ENCODE measurements at regions not wholly inside any gene's neighbourhood (a gene's known extent, or its start where the extent isn't known, plus 50 kb on each side); places are given as distances from the start of the nearest gene placed in this dataset.

- H3K4me1 ChIP-seq (ENCODE audit: control insufficient read depth in 3 of 3, insufficient read depth in 2 of 3, low read depth in 1 of 3, low read length in 2 of 3), result no peaks in the 10 kb centered on the region
- no peak overlapping the region for H3K4me3 ChIP-seq (ENCODE audit: low read depth in 1 of 3, low read length in 3 of 3)
- no peaks in the 10 kb centered on the region for H3K9me3 ChIP-seq (ENCODE audit: control insufficient read depth in 2 of 2, insufficient read depth in 1 of 2, low read depth in 1 of 2, low read length in 1 of 2)
- H3K36me3 ChIP-seq (ENCODE audit: control insufficient read depth in 3 of 3, insufficient read depth in 2 of 3, low read depth in 1 of 3, low read length in 3 of 3), result no peaks in the 10 kb centered on the region
- whole genome bisulfite sequencing, 3 donors, result 70 to 87% (median 78%) methylated on average over 7 of the region's 7 CpGs
- peaks cover 0 to 3% (median 0%) of the 10 kb centered on the region in 3 donors for H3K27me3 ChIP-seq (ENCODE audit: control insufficient read depth in 3 of 3, insufficient read depth in 3 of 3, low read length in 3 of 3)
- DNase-seq, result no peak
- H3K27ac ChIP-seq (ENCODE audit: low read depth in 1 of 3, low read length in 2 of 3), result no peak overlapping the region
- FAIRE-seq, result no peak
Measured at GRCh38 chr1:115409094-115410015, 71.3 kb upstream of the NGF start.

- 15 to 59% (median 54%) methylated on average over 1 of the region's 1 CpG for WGBS, 3 donors
- FAIRE-seq, result no peak
Measured at GRCh38 chr1:115408533-115408932, 70.5 kb upstream of the NGF start.

GRCh38 chr1:115404911-115405310 lies 66.9 kb upstream of the NGF start:
- Histone ChIP-seq H3K27me3 (ENCODE audit: control insufficient read depth in 3 of 3, insufficient read depth in 3 of 3, low read length in 3 of 3) (no peaks in the 10 kb centered on the region), H3K27ac (ENCODE audit: low read depth in 1 of 3, low read length in 2 of 3) (no peak overlapping the region), H3K4me3 (ENCODE audit: low read depth in 1 of 3, low read length in 3 of 3) (no peak overlapping the region), H3K9me3 (ENCODE audit: control insufficient read depth in 2 of 2, insufficient read depth in 1 of 2, low read depth in 1 of 2, low read length in 1 of 2) (no peaks in the 10 kb centered on the region), H3K36me3 (ENCODE audit: control insufficient read depth in 3 of 3, insufficient read depth in 2 of 3, low read depth in 1 of 3, low read length in 3 of 3) (no peaks in the 10 kb centered on the region), H3K4me1 (ENCODE audit: control insufficient read depth in 3 of 3, insufficient read depth in 2 of 3, low read depth in 1 of 3, low read length in 2 of 3) (no peaks in the 10 kb centered on the region)
- DNase-seq (no peak), FAIRE-seq (no peak)
- 74 to 86% (median 76%) methylated on average over 2 of the region's 2 CpGs for WGBS, 3 donors

More at GRCh38 chr1:115408533-115408932, 70.5 kb upstream of the NGF start:
- H3K4me1 ChIP-seq (ENCODE audit: control insufficient read depth in 3 of 3, insufficient read depth in 2 of 3, low read depth in 1 of 3, low read length in 2 of 3), result no peaks in the 10 kb centered on the region
- H3K36me3 ChIP-seq (ENCODE audit: control insufficient read depth in 3 of 3, insufficient read depth in 2 of 3, low read depth in 1 of 3, low read length in 3 of 3), result no peaks in the 10 kb centered on the region
- H3K9me3 ChIP-seq (ENCODE audit: control insufficient read depth in 2 of 2, insufficient read depth in 1 of 2, low read depth in 1 of 2, low read length in 1 of 2), result no peaks in the 10 kb centered on the region
- peaks cover 0 to 3% (median 0%) of the 10 kb centered on the region in 3 donors for H3K27me3 ChIP-seq (ENCODE audit: control insufficient read depth in 3 of 3, insufficient read depth in 3 of 3, low read length in 3 of 3)
- H3K4me3 ChIP-seq (ENCODE audit: low read depth in 1 of 3, low read length in 3 of 3), result no peak overlapping the region
- no peak for DNase-seq
- no peak overlapping the region for H3K27ac ChIP-seq (ENCODE audit: low read depth in 1 of 3, low read length in 2 of 3)

GRCh38 chr1:115402753-115403184 lies 64.7 kb upstream of the NGF start:
- 67 to 88% (median 72%) methylated on average over 2 of the region's 2 CpGs for WGBS, 3 donors

GRCh38 chr1:115401676-115402075 lies 63.6 kb upstream of the NGF start:
- H3K4me1 ChIP-seq (ENCODE audit: control insufficient read depth in 3 of 3, insufficient read depth in 2 of 3, low read depth in 1 of 3, low read length in 2 of 3), result no peaks in the 10 kb centered on the region
- H3K4me3 ChIP-seq (ENCODE audit: low read depth in 1 of 3, low read length in 3 of 3), result no peak overlapping the region
- H3K27me3 ChIP-seq (ENCODE audit: control insufficient read depth in 3 of 3, insufficient read depth in 3 of 3, low read length in 3 of 3), result no peaks in the 10 kb centered on the region
- DNase-seq (no peak), FAIRE-seq (no peak)
- H3K27ac ChIP-seq (ENCODE audit: low read depth in 1 of 3, low read length in 2 of 3), result no peak overlapping the region
- no peaks in the 10 kb centered on the region for H3K9me3 ChIP-seq (ENCODE audit: control insufficient read depth in 2 of 2, insufficient read depth in 1 of 2, low read depth in 1 of 2, low read length in 1 of 2)
- 32 to 45% (median 33%) methylated on average over 1 of the region's 1 CpG for WGBS, 3 donors
- H3K36me3 ChIP-seq (ENCODE audit: control insufficient read depth in 3 of 3, insufficient read depth in 2 of 3, low read depth in 1 of 3, low read length in 3 of 3), result no peaks in the 10 kb centered on the region

More at GRCh38 chr1:115402753-115403184, 64.7 kb upstream of the NGF start:
- Histone ChIP-seq H3K27me3 (ENCODE audit: control insufficient read depth in 3 of 3, insufficient read depth in 3 of 3, low read length in 3 of 3) (no peaks in the 10 kb centered on the region), H3K36me3 (ENCODE audit: control insufficient read depth in 3 of 3, insufficient read depth in 2 of 3, low read depth in 1 of 3, low read length in 3 of 3) (no peaks in the 10 kb centered on the region), H3K4me1 (ENCODE audit: control insufficient read depth in 3 of 3, insufficient read depth in 2 of 3, low read depth in 1 of 3, low read length in 2 of 3) (no peaks in the 10 kb centered on the region), H3K9me3 (ENCODE audit: control insufficient read depth in 2 of 2, insufficient read depth in 1 of 2, low read depth in 1 of 2, low read length in 1 of 2) (no peaks in the 10 kb centered on the region), H3K4me3 (ENCODE audit: low read depth in 1 of 3, low read length in 3 of 3) (no peak overlapping the region), H3K27ac (ENCODE audit: low read depth in 1 of 3, low read length in 2 of 3) (no peak overlapping the region)
- FAIRE-seq (no peak), DNase-seq (no peak)

GRCh38 chr1:115400891-115401290 lies 62.8 kb upstream of the NGF start:
- WGBS, 3 donors, result 88 to 96% (median 95%) methylated on average over 1 of the region's 1 CpG
- no peak for FAIRE-seq
- no peaks in the 10 kb centered on the region for H3K27me3 ChIP-seq (ENCODE audit: control insufficient read depth in 3 of 3, insufficient read depth in 3 of 3, low read length in 3 of 3)

GRCh38 chr1:115400426-115400825 lies 62.4 kb upstream of the NGF start:
- no peak for DNase-seq

More at GRCh38 chr1:115400891-115401290, 62.8 kb upstream of the NGF start:
- Histone ChIP-seq H3K4me3 (ENCODE audit: low read depth in 1 of 3, low read length in 3 of 3) (no peak overlapping the region), H3K27ac (ENCODE audit: low read depth in 1 of 3, low read length in 2 of 3) (no peak overlapping the region), H3K36me3 (ENCODE audit: control insufficient read depth in 3 of 3, insufficient read depth in 2 of 3, low read depth in 1 of 3, low read length in 3 of 3) (no peaks in the 10 kb centered on the region), H3K4me1 (ENCODE audit: control insufficient read depth in 3 of 3, insufficient read depth in 2 of 3, low read depth in 1 of 3, low read length in 2 of 3) (no peaks in the 10 kb centered on the region), H3K9me3 (ENCODE audit: control insufficient read depth in 2 of 2, insufficient read depth in 1 of 2, low read depth in 1 of 2, low read length in 1 of 2) (no peaks in the 10 kb centered on the region)
- no peak for DNase-seq

GRCh38 chr1:115398745-115399144 lies 60.7 kb upstream of the NGF start:
- no peak overlapping the region for H3K4me3 ChIP-seq (ENCODE audit: low read depth in 1 of 3, low read length in 3 of 3)
- no peak overlapping the region for H3K27ac ChIP-seq (ENCODE audit: low read depth in 1 of 3, low read length in 2 of 3)
- H3K27me3 ChIP-seq (ENCODE audit: control insufficient read depth in 3 of 3, insufficient read depth in 3 of 3, low read length in 3 of 3), result no peaks in the 10 kb centered on the region
- no peak for FAIRE-seq
- H3K36me3 ChIP-seq (ENCODE audit: control insufficient read depth in 3 of 3, insufficient read depth in 2 of 3, low read depth in 1 of 3, low read length in 3 of 3), result no peaks in the 10 kb centered on the region
- 58 to 72% (median 66%) methylated on average over 4 of the region's 4 CpGs for WGBS, 3 donors
- no peaks in the 10 kb centered on the region for H3K4me1 ChIP-seq (ENCODE audit: control insufficient read depth in 3 of 3, insufficient read depth in 2 of 3, low read depth in 1 of 3, low read length in 2 of 3)
- H3K9me3 ChIP-seq (ENCODE audit: control insufficient read depth in 2 of 2, insufficient read depth in 1 of 2, low read depth in 1 of 2, low read length in 1 of 2), result no peaks in the 10 kb centered on the region
- no peak for DNase-seq

More at GRCh38 chr1:115400426-115400825, 62.4 kb upstream of the NGF start:
- WGBS, 3 donors, result 72 to 82% (median 79%) methylated on average over 5 of the region's 5 CpGs
- H3K36me3 ChIP-seq (ENCODE audit: control insufficient read depth in 3 of 3, insufficient read depth in 2 of 3, low read depth in 1 of 3, low read length in 3 of 3), result no peaks in the 10 kb centered on the region
- H3K4me1 ChIP-seq (ENCODE audit: control insufficient read depth in 3 of 3, insufficient read depth in 2 of 3, low read depth in 1 of 3, low read length in 2 of 3), result no peaks in the 10 kb centered on the region
- no peak overlapping the region for H3K4me3 ChIP-seq (ENCODE audit: low read depth in 1 of 3, low read length in 3 of 3)
- H3K27ac ChIP-seq (ENCODE audit: low read depth in 1 of 3, low read length in 2 of 3), result no peak overlapping the region
- H3K9me3 ChIP-seq (ENCODE audit: control insufficient read depth in 2 of 2, insufficient read depth in 1 of 2, low read depth in 1 of 2, low read length in 1 of 2), result no peaks in the 10 kb centered on the region
- FAIRE-seq, result no peak
- H3K27me3 ChIP-seq (ENCODE audit: control insufficient read depth in 3 of 3, insufficient read depth in 3 of 3, low read length in 3 of 3), result no peaks in the 10 kb centered on the region

All from small intestine (tissue), 7 donors.